GM19238 (cell line): ENCODE measurements at regions not wholly inside any gene's neighbourhood (a gene's known extent, or its start where the extent isn't known, plus 50 kb on each side); places are given as distances from the start of the nearest gene placed in this dataset.
A peak's percentile ranks its signal among the peaks of the same experiment; 100 is the strongest.
"Not testable (repeated sequence)": the region's sequence is repeated elsewhere in the genome, so short reads cannot be mapped to it uniquely, and the experiment has no call there.

Source experiments
- DNase-seq: peaks from one replicate; pipeline ENCODE4 v3.0.0; 2011; ENCODE audit warnings: low spot score; ENCODE audit not compliant: insufficient read length

GRCh38 chr5:83889971-83890745 lies 169.5 kb upstream of the HAPLN1 start:
- no peak for DNase-seq

GRCh38 chr5:83877911-83878706 lies 157.5 kb upstream of the HAPLN1 start:
- DNase-seq: no peak

- DNase-seq: no peak
These were observed 151.1 kb upstream of the HAPLN1 start for GRCh38 chr5:83871533-83872395.

GRCh38 chr5:83866181-83866580 lies 145.5 kb upstream of the HAPLN1 start:
- DNase-seq: no peak

GRCh38 chr5:83865579-83865978 lies 144.9 kb upstream of the HAPLN1 start:
- no peak for DNase-seq

- DNase-seq: no peak
These were observed 144.0 kb upstream of the HAPLN1 start for GRCh38 chr5:83864652-83865051.

- DNase-seq: no peak
These were observed 136.7 kb upstream of the HAPLN1 start for GRCh38 chr5:83857341-83857740.

- no peak for DNase-seq
These were observed 136.2 kb upstream of the HAPLN1 start for GRCh38 chr5:83856881-83857280.

GRCh38 chr5:83850412-83850811 lies 129.8 kb upstream of the HAPLN1 start:
- not testable (repeated sequence) for DNase-seq

GRCh38 chr5:83848941-83849340 lies 128.3 kb upstream of the HAPLN1 start:
- no peak for DNase-seq

GRCh38 chr5:83846624-83847350 lies 126.1 kb upstream of the HAPLN1 start:
- DNase-seq: no peak

- peak; percentile 46 for DNase-seq
These were observed 123.9 kb upstream of the HAPLN1 start for GRCh38 chr5:83844449-83845068.

- DNase-seq: no peak
These were observed 119.1 kb upstream of the HAPLN1 start for GRCh38 chr5:83839788-83840187.

- DNase-seq: no peak
These were observed 118.6 kb upstream of the HAPLN1 start for GRCh38 chr5:83839256-83839655.

GRCh38 chr5:83837265-83837907 lies 116.7 kb upstream of the HAPLN1 start:
- no peak for DNase-seq

GRCh38 chr5:83834306-83834705 lies 113.7 kb upstream of the HAPLN1 start:
- DNase-seq: no peak

- no peak for DNase-seq
These were observed 111.2 kb upstream of the HAPLN1 start for GRCh38 chr5:83831834-83832233.

GRCh38 chr5:83827111-83827557 lies 106.5 kb upstream of the HAPLN1 start:
- no peak for DNase-seq

GRCh38 chr5:83817591-83817990 lies 96.9 kb upstream of the HAPLN1 start:
- DNase-seq: no peak

- DNase-seq: no peak
These were observed 95.0 kb upstream of the HAPLN1 start for GRCh38 chr5:83815661-83816060.
